Hippocampal formation (tissue), 2 donors: ENCODE measurements at regions not wholly inside any gene's neighbourhood (a gene's known extent, or its start where the extent isn't known, plus 50 kb on each side); places are given as distances from the start of the nearest gene placed in this dataset.
A peak's percentile ranks its signal among the peaks of the same experiment; 100 is the strongest.

Source experiments
- DNase-seq, 2 donors: peaks; one replicate each; lab custom pipeline; 2025; lab: John Stamatoyannopoulos, UW

- no peak for DNase-seq
Observed at GRCh38 chr18:10009321-10010144, 95.7 kb downstream of the VAPA start.

- peak; percentile 51 to 56 for DNase-seq
Observed at GRCh38 chr18:10010611-10011015, 96.8 kb downstream of the VAPA start.

- DNase-seq = no peak
Observed at GRCh38 chr18:10011061-10011460, 97.2 kb downstream of the VAPA start.

- DNase-seq = no peak
Observed at GRCh38 chr18:10011751-10012150, 97.9 kb downstream of the VAPA start.

GRCh38 chr18:10012526-10012925, 98.7 kb downstream of the VAPA start:
- DNase-seq = no peak

GRCh38 chr18:10013621-10014543, 100.1 kb downstream of the VAPA start:
- DNase-seq = no peak

- no peak for DNase-seq
Observed at GRCh38 chr18:10015288-10015701, 101.5 kb downstream of the VAPA start.

- DNase-seq = peak in 1 of 2 donors; percentile 4
Observed at GRCh38 chr18:10015941-10016819, 102.4 kb downstream of the VAPA start.

- DNase-seq = no peak
Observed at GRCh38 chr18:10017043-10017442, 103.2 kb downstream of the VAPA start.

GRCh38 chr18:10018289-10018688, 104.5 kb downstream of the VAPA start:
- DNase-seq = no peak

- no peak for DNase-seq
Observed at GRCh38 chr18:10020171-10020570, 106.4 kb downstream of the VAPA start.

GRCh38 chr18:10022365-10022764, 108.5 kb downstream of the VAPA start:
- DNase-seq = no peak

GRCh38 chr18:10023853-10024570, 110.2 kb downstream of the VAPA start:
- DNase-seq = no peak

GRCh38 chr18:10025711-10026670, 112.2 kb downstream of the VAPA start:
- no peak for DNase-seq

- no peak for DNase-seq
Observed at GRCh38 chr18:10027031-10027430, 113.2 kb downstream of the VAPA start.

GRCh38 chr18:10027461-10027860, 113.6 kb downstream of the VAPA start:
- DNase-seq = no peak

GRCh38 chr18:10029711-10030110, 115.9 kb downstream of the VAPA start:
- no peak for DNase-seq

GRCh38 chr18:10030816-10031541, 117.2 kb downstream of the VAPA start:
- no peak for DNase-seq

- DNase-seq = no peak
Observed at GRCh38 chr18:10032331-10033015, 118.7 kb downstream of the VAPA start.
